Panc1 (cell line): ENCODE measurements at regions not wholly inside any gene's neighbourhood (a gene's known extent, or its start where the extent isn't known, plus 50 kb on each side); places are given as distances from the start of the nearest gene placed in this dataset.

ENCODE experiments used
- POLR2AphosphoS5 ChIP-seq: IDR thresholded peaks from 2 replicates; pipeline ENCODE4 v1.6.1; 2012; ENCODE audit warnings: mild to moderate bottlenecking, low read depth, low read length, moderate library complexity
- SIN3A ChIP-seq: IDR thresholded peaks from 2 replicates; pipeline ENCODE4 v1.6.1; 2012; ENCODE audit warnings: low read depth, mild to moderate bottlenecking, low read length, moderate library complexity, borderline replicate concordance; ENCODE audit not compliant: insufficient read depth
- TCF7L2 ChIP-seq: IDR thresholded peaks from 2 replicates; pipeline ENCODE4 v1.6.1; 2011; ENCODE audit warnings: mild to moderate bottlenecking, low read depth, low read length, inconsistent platforms
- TF ChIP-seq, protein P1 (sequence below): fragments of 450-650 bp; IDR thresholded peaks from 2 replicates; pipeline ENCODE4 v1.5.1; 2017; ENCODE audit warnings: mild to moderate bottlenecking

DNA sequence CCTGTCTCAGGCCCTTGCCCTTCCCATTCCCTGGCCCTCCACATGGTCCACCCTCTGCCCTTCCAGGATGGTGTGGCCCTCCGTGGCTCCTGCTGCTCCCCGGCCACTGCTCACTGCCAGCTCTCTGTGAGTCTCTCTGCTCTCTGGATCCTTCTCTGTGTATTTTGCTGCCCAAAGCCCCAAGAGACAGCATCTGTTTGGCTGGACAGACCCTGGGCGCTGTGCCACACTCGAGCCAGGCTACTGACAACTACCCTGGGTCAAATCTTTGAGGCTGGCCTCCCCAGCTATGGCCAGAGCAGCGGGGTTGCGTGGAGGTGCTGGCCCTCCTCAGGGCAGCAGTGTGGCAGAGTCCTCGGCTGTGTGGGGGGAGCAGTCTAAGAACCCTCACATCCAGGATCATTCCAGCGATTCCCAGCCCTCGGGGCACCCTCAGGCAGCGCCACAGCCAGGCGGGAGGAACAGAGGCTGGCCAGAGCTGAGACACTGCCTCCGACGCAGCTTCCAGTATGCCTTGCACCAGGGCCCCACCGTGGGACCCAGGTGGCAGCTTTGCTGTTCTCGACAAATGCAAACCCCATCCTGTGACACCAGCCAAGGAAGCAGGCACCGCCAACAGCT is 139.4 kb upstream of the GLI2 start:
- no peak for TF ChIP-seq POLR2AphosphoS5
- TF ChIP-seq, protein P1, sequence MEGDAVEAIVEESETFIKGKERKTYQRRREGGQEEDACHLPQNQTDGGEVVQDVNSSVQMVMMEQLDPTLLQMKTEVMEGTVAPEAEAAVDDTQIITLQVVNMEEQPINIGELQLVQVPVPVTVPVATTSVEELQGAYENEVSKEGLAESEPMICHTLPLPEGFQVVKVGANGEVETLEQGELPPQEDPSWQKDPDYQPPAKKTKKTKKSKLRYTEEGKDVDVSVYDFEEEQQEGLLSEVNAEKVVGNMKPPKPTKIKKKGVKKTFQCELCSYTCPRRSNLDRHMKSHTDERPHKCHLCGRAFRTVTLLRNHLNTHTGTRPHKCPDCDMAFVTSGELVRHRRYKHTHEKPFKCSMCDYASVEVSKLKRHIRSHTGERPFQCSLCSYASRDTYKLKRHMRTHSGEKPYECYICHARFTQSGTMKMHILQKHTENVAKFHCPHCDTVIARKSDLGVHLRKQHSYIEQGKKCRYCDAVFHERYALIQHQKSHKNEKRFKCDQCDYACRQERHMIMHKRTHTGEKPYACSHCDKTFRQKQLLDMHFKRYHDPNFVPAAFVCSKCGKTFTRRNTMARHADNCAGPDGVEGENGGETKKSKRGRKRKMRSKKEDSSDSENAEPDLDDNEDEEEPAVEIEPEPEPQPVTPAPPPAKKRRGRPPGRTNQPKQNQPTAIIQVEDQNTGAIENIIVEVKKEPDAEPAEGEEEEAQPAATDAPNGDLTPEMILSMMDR: no peak
- TF ChIP-seq TCF7L2: no peak
- TF ChIP-seq SIN3A: no peak
